UCSD-AML1 (cell line): ENCODE measurements at regions not wholly inside any gene's neighbourhood (a gene's known extent, or its start where the extent isn't known, plus 50 kb on each side); places are given as distances from the start of the nearest gene placed in this dataset.

Source experiments
- DNase-seq: peaks from one replicate; lab custom pipeline; 2025; ENCODE audit not compliant: unreplicated experiment; lab: John Stamatoyannopoulos, UW

- DNase-seq = peak; percentile 60
These were observed 119.9 kb upstream of the NCOR2 start for GRCh38 chr12:124687174-124687902.

GRCh38 chr12:124686370-124687173 is 119.2 kb upstream of the NCOR2 start:
- DNase-seq = no peak

- no peak for DNase-seq
These were observed 118.4 kb upstream of the NCOR2 start for GRCh38 chr12:124685689-124686369.

GRCh38 chr12:124684971-124685688 is 117.7 kb upstream of the NCOR2 start:
- no peak for DNase-seq

- DNase-seq = no peak
These were observed 117.1 kb upstream of the NCOR2 start for GRCh38 chr12:124684496-124684895.

- no peak for DNase-seq
These were observed 116.0 kb upstream of the NCOR2 start for GRCh38 chr12:124683152-124684124.

- no peak for DNase-seq
These were observed 115.2 kb upstream of the NCOR2 start for GRCh38 chr12:124682425-124683151.

- no peak for DNase-seq
These were observed 114.5 kb upstream of the NCOR2 start for GRCh38 chr12:124681779-124682391.

GRCh38 chr12:124680863-124681778 is 113.7 kb upstream of the NCOR2 start:
- DNase-seq = peak; percentile 65

- no peak for DNase-seq
These were observed 112.3 kb upstream of the NCOR2 start for GRCh38 chr12:124679533-124680371.

- DNase-seq = no peak
These were observed 111.6 kb upstream of the NCOR2 start for GRCh38 chr12:124679047-124679446.

- DNase-seq = peak; percentile 38
These were observed 111.0 kb upstream of the NCOR2 start for GRCh38 chr12:124678421-124678893.

- no peak for DNase-seq
These were observed 110.3 kb upstream of the NCOR2 start for GRCh38 chr12:124677552-124678356.

GRCh38 chr12:124676714-124677462 is 109.5 kb upstream of the NCOR2 start:
- no peak for DNase-seq
